ENCODE measurements at regions not wholly inside any gene's neighbourhood (a gene's known extent, or its start where the extent isn't known, plus 50 kb on each side); places are given as distances from the start of the nearest gene placed in this dataset.

DNA sequence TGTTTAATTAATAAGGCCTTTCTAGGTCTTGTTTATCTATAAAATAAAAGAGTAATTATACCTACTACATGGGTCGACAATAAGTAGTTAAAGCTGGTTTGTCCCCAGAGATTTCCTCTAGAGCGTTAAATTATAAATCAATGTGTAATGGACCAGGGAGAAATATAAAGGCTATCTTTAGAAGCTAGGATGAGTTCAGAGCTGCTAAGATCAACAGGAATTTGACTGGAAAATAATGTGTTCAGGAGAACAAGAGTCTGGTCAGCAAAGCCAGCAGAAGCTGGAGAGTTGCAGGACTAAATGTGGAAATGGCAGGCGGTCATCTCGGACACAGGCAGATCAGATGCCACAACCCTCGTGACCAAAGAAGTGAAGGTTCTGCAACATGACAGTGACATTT lies 428.8 kb downstream of the EPM2A start:
- TF ChIP-seq, protein P1, sequence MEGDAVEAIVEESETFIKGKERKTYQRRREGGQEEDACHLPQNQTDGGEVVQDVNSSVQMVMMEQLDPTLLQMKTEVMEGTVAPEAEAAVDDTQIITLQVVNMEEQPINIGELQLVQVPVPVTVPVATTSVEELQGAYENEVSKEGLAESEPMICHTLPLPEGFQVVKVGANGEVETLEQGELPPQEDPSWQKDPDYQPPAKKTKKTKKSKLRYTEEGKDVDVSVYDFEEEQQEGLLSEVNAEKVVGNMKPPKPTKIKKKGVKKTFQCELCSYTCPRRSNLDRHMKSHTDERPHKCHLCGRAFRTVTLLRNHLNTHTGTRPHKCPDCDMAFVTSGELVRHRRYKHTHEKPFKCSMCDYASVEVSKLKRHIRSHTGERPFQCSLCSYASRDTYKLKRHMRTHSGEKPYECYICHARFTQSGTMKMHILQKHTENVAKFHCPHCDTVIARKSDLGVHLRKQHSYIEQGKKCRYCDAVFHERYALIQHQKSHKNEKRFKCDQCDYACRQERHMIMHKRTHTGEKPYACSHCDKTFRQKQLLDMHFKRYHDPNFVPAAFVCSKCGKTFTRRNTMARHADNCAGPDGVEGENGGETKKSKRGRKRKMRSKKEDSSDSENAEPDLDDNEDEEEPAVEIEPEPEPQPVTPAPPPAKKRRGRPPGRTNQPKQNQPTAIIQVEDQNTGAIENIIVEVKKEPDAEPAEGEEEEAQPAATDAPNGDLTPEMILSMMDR (IDR thresholded peaks at IDR 0.05; ENCODE audit: low read length), result no peak
- no peak for TF ChIP-seq EZH2 (optimal IDR thresholded peaks at IDR 0.05; ENCODE audit: low read depth, low read length)
